Hepatocyte (in vitro differentiated cells): ENCODE measurements at regions not wholly inside any gene's neighbourhood (a gene's known extent, or its start where the extent isn't known, plus 50 kb on each side); places are given as distances from the start of the nearest gene placed in this dataset.

Experiments
- DNase-seq: peaks from one replicate; pipeline ENCODE4 v3.0.0-alpha.2; 2016; ENCODE audit warnings: low spot score
- H2AFZ ChIP-seq: fragments of 200-600 bp; sonication (generic); 2 replicates; pipeline ENCODE4 v1.6.0; 2016; ENCODE audit warnings: antibody characterized with exemption, mild to moderate bottlenecking
- H3K27ac ChIP-seq: fragments of 200-600 bp; sonication (generic); 2 replicates; pipeline ENCODE4 v1.5.1; 2016; ENCODE audit warnings: mild to moderate bottlenecking
- H3K27me3 ChIP-seq: fragments of 200-600 bp; sonication (generic); 2 replicates; pipeline ENCODE4 v1.6.1; 2016
- H3K36me3 ChIP-seq: fragments of 200-600 bp; sonication (generic); replicated peaks from 2 replicates; pipeline ENCODE4 v1.5.1; 2016; ENCODE audit warnings: low read depth; ENCODE audit not compliant: insufficient read depth
- H3K4me1 ChIP-seq: fragments of 200-600 bp; sonication (generic); 2 replicates; pipeline ENCODE4 v1.5.1; 2016; ENCODE audit warnings: mild to moderate bottlenecking, moderate library complexity; ENCODE audit not compliant: insufficient read depth
- H3K4me2 ChIP-seq: fragments of 200-600 bp; sonication (generic); 2 replicates; pipeline ENCODE4 v1.6.0; 2016
- H3K4me3 ChIP-seq: fragments of 200-600 bp; sonication (generic); 2 replicates; pipeline ENCODE4 v1.5.1; 2016; ENCODE audit warnings: mild to moderate bottlenecking
- H3K79me2 ChIP-seq: fragments of 200-600 bp; sonication (generic); 2 replicates; pipeline ENCODE4 v1.6.0; 2017; ENCODE audit warnings: mild to moderate bottlenecking
- H3K9me2 ChIP-seq: fragments of 200-600 bp; sonication (generic); replicated peaks from 2 replicates; pipeline ENCODE4 v1.6.0; 2017; ENCODE audit warnings: mild to moderate bottlenecking; ENCODE audit not compliant: insufficient read depth
- H3K9me3 ChIP-seq: fragments of 200-600 bp; sonication (generic); 2 replicates; pipeline ENCODE4 v1.5.1; 2016; ENCODE audit warnings: low read depth, mild to moderate bottlenecking
- H4K20me1 ChIP-seq: fragments of 200-600 bp; sonication (generic); 2 replicates; pipeline ENCODE4 v1.6.0; 2016; ENCODE audit warnings: mild to moderate bottlenecking; ENCODE audit not compliant: insufficient read depth, poor library complexity, severe bottlenecking
- CTCF ChIP-seq: fragments of 200-600 bp; sonication (generic); IDR thresholded peaks from 2 replicates; pipeline ENCODE4 v1.5.1; 2016; ENCODE audit warnings: antibody characterized with exemption, mild to moderate bottlenecking; ENCODE audit not compliant: poor library complexity
- EZH2 ChIP-seq: fragments of 200-600 bp; sonication (generic); IDR thresholded peaks from 2 replicates; pipeline ENCODE4 v1.6.1; 2016; ENCODE audit warnings: antibody characterized with exemption, mild to moderate bottlenecking, borderline replicate concordance
- EZH2phosphoT487 ChIP-seq: fragments of 200-600 bp; sonication (generic); IDR thresholded peaks from one replicate; pipeline ENCODE4 v1.6.1; 2018; ENCODE audit warnings: antibody characterized with exemption, mild to moderate bottlenecking, low read depth, moderate library complexity; ENCODE audit not compliant: unreplicated experiment, severe bottlenecking
- WGBS: methylation state at CpG from one replicate; pipeline ENCODE4 v1.1.6; 2016; ENCODE audit warnings: low lambda C conversion rate; ENCODE audit errors: missing lambda C conversion rate; 5-methylcytosine and 5-hydroxymethylcytosine counted together

DNA sequence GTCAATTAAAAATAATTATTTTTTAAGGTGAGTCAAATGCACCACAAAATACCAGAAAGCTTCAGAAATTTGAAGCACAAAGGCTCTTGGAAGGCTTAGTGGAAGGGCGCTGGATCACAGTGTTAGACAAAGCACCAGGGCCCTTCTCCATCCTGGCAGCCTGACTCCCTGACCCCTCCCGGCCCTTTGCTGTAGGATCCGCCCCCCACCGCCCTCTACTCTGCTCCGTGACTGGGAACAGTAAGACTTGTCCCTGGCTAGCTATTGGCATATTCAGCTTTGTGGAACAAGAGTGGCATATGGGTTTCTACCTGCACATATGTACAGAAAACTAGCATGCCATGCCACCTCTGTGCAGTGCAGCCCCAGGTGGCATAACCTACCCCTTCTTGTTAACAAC is 222.1 kb downstream of the SYK start:
- no peaks in the 10 kb centered on the region for H3K9me2 ChIP-seq
- WGBS, result 87% methylated on average over 5 of the region's 5 CpGs
- H3K9me3 ChIP-seq, result no peaks in the 10 kb centered on the region
- no peak for DNase-seq
- H3K27ac ChIP-seq, result no peak overlapping the region
- H3K4me1 ChIP-seq, result no peaks in the 10 kb centered on the region
- no peaks in the 10 kb centered on the region for H3K36me3 ChIP-seq
- H3K4me2 ChIP-seq, result no peak overlapping the region
- no peaks in the 10 kb centered on the region for H3K27me3 ChIP-seq
- no peak overlapping the region for H2AFZ ChIP-seq
- no peaks in the 10 kb centered on the region for H4K20me1 ChIP-seq
- TF ChIP-seq CTCF (no peak), EZH2 (no peak), EZH2phosphoT487 (no peak)
- H3K79me2 ChIP-seq, result no peaks in the 10 kb centered on the region
- no peak overlapping the region for H3K4me3 ChIP-seq

DNA sequence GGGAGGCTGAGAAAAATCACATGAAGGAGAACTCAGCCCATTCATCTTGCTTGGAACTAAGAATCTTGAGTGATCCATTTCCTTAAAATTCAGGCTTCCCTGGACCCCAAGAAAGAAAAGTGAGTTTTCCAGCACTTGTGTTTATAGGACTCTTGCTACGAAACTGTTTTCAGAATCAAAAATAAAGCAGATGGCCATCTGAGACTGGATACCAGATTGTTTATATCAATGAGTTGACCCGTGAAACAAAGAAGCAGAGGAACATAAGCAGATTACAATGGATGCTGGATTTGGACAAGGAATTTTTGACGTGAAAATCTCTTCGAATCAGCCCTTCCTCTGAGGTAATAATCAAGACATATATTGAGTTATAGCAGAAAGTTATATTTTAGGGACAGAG is 223.2 kb downstream of the SYK start:
- H3K9me3 ChIP-seq, result no peaks in the 10 kb centered on the region
- H3K27me3 ChIP-seq, result no peaks in the 10 kb centered on the region
- no peak overlapping the region for H3K4me3 ChIP-seq
- no peak overlapping the region for H3K4me2 ChIP-seq
- H3K4me1 ChIP-seq, result no peaks in the 10 kb centered on the region
- no peak for DNase-seq
- 80% methylated on average over 4 of the region's 4 CpGs for WGBS
- no peaks in the 10 kb centered on the region for H3K9me2 ChIP-seq
- H3K27ac ChIP-seq, result no peak overlapping the region
- H3K36me3 ChIP-seq, result no peaks in the 10 kb centered on the region
- H3K79me2 ChIP-seq, result no peaks in the 10 kb centered on the region
- no peaks in the 10 kb centered on the region for H4K20me1 ChIP-seq
- no peak overlapping the region for H2AFZ ChIP-seq
- no peak for TF ChIP-seq EZH2phosphoT487
- TF ChIP-seq CTCF, result no peak
- TF ChIP-seq EZH2, result no peak

DNA sequence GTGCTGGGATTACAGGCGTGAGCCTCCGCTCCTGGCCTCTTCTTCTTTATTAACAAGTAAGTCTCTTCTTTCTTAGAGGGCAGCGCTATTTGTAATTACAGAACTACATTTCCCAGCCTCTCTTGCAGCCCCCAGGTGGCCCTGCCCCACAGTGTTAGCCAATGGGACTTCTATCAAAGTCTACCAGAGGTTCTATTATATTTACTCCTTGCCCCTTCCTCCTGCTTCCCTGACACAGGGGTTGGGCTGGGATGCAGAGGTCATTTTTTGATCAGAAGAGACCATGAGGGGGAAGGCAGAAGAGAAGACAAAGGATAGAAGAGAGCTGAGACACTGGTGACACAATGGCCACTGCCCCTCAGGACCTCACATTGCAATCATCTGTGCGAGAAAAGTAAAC is 224.2 kb downstream of the SYK start:
- no peak overlapping the region for H3K27ac ChIP-seq
- H3K4me3 ChIP-seq, result no peak overlapping the region
- H3K4me1 ChIP-seq, result no peaks in the 10 kb centered on the region
- no peaks in the 10 kb centered on the region for H3K9me3 ChIP-seq
- H4K20me1 ChIP-seq, result no peaks in the 10 kb centered on the region
- no peak for TF ChIP-seq EZH2
- no peak for TF ChIP-seq EZH2phosphoT487
- no peak for TF ChIP-seq CTCF
- WGBS, result 93% methylated on average over 4 of the region's 4 CpGs
- H2AFZ ChIP-seq, result no peak overlapping the region
- no peaks in the 10 kb centered on the region for H3K36me3 ChIP-seq
- no peaks in the 10 kb centered on the region for H3K9me2 ChIP-seq
- no peaks in the 10 kb centered on the region for H3K27me3 ChIP-seq
- no peak overlapping the region for H3K4me2 ChIP-seq
- H3K79me2 ChIP-seq, result no peaks in the 10 kb centered on the region
- DNase-seq, result no peak

- no peaks in the 10 kb centered on the region for H3K27me3 ChIP-seq
- H3K36me3 ChIP-seq, result no peaks in the 10 kb centered on the region
- no peaks in the 10 kb centered on the region for H3K79me2 ChIP-seq
- no peak for TF ChIP-seq EZH2
- TF ChIP-seq CTCF, result no peak
- no peak for TF ChIP-seq EZH2phosphoT487
- H3K9me3 ChIP-seq, result no peaks in the 10 kb centered on the region
- no peaks in the 10 kb centered on the region for H4K20me1 ChIP-seq
- H3K9me2 ChIP-seq, result no peaks in the 10 kb centered on the region
- no peak for DNase-seq
- H3K4me3 ChIP-seq, result no peak overlapping the region
- no peak overlapping the region for H3K4me2 ChIP-seq
- no peaks in the 10 kb centered on the region for H3K4me1 ChIP-seq
- no peak overlapping the region for H3K27ac ChIP-seq
- WGBS, result 85% methylated on average over 8 of the region's 8 CpGs
- H2AFZ ChIP-seq, result no peak overlapping the region
Measured at GRCh38 chr9:91026266-91026665, 224.6 kb downstream of the SYK start.
